Stimulated activated CD8-positive, alpha-beta memory T cell treated with anti-CD3 and anti-CD28 coated beads, Interleukin-2, amount 100 ng/mL, for 48 hours (primary cell): ENCODE measurements at regions not wholly inside any gene's neighbourhood (a gene's known extent, or its start where the extent isn't known, plus 50 kb on each side); places are given as distances from the start of the nearest gene placed in this dataset.
A peak's percentile ranks its signal among the peaks of the same experiment; 100 is the strongest.

Experiments used
- DNase-seq, 2 donors: peaks; one replicate each; pipeline ENCODE4 v3.0.0-alpha.2; 2020; ENCODE audit warnings: low read depth in 2 of 2

GRCh38 chr1:38336301-38336923 is 289.8 kb upstream of the POU3F1 start:
- DNase-seq = no peak

- peak in 1 of 2 donors; percentile 11 for DNase-seq
Measured at GRCh38 chr1:38334930-38335592, 288.5 kb upstream of the POU3F1 start.

DNA sequence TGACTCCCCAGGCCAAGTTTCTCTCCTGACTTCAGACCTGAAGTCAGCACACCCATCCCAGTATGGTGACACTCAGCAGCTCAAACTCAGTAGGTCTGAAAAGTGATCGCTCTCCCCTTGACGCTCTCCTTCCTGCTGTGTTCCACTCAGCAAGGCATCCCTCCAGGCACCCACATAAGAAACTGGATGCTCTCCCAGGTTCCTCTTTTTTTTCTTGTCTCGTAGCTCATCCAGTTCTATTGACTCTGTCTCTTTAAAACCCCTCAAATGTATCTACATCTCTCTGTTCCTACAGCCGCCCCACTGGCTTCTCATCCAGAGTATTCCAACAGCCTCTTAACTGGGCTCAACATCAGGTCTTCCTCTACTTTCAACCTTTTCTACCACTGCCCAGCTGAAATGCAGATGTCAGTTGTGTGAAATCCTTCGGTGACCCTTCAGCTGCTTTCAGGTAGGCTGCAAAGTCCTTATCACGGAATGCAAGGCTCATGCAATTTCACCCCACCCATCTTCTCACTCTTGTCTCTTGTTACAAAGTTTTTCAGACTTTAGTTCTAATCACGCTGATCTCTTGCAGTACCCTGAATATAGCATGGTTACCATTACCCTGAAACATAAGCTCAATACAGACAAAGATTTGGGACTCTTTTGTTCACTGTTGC is 286.2 kb upstream of the POU3F1 start:
- no peak for DNase-seq

GRCh38 chr1:38331496-38332210 is 285.1 kb upstream of the POU3F1 start:
- DNase-seq = no peak

- no peak for DNase-seq
Measured at GRCh38 chr1:38330799-38331198, 284.2 kb upstream of the POU3F1 start.

DNA sequence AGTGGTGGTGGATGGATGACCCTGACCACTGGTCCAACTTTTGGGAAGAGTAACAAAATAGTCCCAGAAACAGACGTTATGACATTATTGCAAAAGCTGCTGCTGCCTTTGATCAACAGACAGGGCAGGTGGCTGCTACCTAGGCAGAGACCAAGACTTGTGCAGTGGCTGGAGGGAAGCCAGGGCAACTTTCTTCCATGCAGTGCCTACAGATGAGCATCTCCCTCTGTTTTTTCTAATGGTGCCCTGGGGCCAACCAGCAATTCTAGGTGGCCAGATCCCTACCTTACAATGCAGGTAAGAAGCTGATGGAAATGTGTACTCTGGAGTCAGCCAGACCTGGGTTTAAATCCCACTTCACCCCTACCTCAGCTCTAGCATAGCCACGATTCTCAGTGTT is 283.1 kb upstream of the POU3F1 start:
- no peak for DNase-seq

- no peak for DNase-seq
Measured at GRCh38 chr1:38328278-38329035, 281.9 kb upstream of the POU3F1 start.

GRCh38 chr1:38327559-38327973 is 281.0 kb upstream of the POU3F1 start:
- DNase-seq = no peak

- no peak for DNase-seq
Measured at GRCh38 chr1:38326856-38327255, 280.3 kb upstream of the POU3F1 start.

DNA sequence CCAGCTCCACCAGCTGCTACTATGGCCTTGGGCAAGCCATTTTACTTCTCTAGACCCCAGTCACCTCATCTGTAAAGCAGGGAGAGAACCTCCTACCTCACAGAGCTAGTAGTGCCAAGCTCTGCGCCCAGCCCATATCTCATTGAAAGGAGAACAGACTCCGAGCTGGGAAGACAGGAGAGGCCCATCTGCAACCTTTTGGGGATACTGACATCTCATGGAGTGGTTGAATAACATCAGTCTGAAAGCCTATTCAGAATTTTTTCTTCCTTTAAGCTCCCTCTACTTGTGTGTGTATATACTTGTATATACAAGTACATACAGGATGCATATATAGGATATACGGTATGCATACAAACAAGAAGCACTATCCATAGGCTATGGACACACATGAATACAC is 279.5 kb upstream of the POU3F1 start:
- DNase-seq = no peak

DNA sequence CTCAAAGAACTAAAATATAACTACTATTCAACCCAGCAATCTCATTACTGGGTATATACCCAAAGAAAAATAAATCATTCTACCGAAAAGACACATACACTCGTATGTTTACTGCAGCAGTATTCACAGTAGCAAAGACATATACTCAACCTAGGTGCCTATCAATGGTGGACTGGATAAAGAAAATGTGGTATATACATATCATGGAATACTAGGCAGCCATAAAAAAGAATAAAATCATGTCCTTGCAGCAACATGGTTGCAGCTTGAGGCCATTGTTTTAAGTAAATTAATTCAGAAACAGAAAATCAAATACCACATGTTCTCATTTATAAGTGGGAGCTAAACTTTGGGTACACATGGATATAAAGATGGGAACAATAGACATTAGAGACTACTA is 266.2 kb upstream of the POU3F1 start:
- no peak for DNase-seq

DNA sequence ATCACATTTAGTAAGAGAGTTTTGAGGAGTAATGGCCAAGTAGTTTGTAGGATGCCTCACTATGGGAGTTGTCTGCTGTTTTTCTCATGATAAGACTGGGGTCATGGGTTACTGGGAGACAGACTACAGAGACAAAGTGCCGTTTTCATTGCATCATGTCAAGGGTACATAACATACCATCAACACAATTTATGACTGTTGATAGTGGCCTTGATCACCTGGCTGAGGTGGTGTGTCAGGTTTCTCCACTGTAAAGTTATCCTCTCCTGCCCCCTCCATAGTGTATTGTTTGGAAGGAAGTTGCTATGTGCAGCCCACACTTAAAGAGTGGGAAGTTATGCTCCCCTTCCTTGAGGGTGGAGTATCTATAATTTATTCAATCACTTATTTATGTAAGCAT is 263.5 kb upstream of the POU3F1 start:
- DNase-seq = no peak

- no peak for DNase-seq
Measured at GRCh38 chr1:38308780-38309179, 262.2 kb upstream of the POU3F1 start.

GRCh38 chr1:38305666-38306065 is 259.1 kb upstream of the POU3F1 start:
- DNase-seq = no peak

DNA sequence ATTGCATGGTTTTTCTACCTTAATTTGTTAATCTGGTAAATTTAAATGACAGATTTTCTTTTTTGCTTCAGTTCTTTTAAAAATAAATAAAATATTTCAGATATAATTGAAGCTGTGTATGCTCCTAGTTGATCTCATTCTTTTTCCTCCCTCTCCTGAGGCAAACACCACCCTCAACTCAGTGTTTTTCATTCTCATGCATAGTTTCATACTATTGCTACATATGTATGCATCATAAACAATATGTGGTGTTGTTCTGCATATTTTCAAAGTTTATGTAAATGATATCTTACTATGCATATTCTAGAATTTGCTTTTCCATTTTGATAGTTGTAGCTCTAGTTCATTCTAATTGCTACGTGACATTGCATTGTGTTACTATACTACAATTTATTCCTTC is 257.2 kb upstream of the POU3F1 start:
- no peak for DNase-seq

DNA sequence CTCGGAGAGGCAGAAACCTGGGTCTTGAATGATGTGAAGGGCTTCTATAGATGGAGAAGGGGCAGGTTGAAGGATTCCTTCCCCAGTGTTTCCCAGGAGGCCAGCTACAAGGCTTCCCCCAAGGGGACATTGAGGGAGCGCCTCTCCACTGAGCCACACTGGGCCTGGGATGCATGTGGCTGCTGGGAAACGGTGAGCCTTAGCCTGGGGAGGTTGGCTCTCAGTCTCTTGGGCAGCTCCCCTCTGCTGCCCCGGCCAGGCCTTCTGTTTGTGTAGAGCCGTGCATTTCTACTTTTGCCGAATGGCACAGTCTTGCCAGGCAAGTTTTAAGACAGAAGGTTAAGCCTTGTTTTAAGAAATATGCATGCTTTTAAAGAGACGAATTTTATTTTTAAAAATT is 254.4 kb upstream of the POU3F1 start:
- DNase-seq = no peak

- DNase-seq = no peak
Measured at GRCh38 chr1:38300616-38301015, 254.0 kb upstream of the POU3F1 start.

DNA sequence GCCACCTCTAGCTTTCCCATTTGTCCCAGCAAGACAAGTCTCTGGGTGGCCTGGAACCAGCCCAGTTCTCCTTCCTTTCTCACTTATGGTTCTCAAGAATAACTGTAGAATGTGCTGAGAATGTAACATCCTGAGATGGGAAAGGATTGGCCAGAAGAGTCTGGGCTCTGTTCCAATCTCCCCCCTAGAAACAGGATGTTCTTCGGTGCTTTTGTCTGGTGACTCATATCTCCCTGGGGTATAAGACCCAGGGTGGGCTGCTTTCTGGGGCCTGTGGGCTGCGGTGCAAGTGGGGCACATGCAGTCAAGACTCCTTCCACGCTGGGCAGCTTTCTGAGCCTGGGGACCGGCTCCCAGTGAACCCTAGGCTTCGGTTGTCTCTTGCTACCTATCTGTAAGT is 251.2 kb upstream of the POU3F1 start:
- no peak for DNase-seq

DNA sequence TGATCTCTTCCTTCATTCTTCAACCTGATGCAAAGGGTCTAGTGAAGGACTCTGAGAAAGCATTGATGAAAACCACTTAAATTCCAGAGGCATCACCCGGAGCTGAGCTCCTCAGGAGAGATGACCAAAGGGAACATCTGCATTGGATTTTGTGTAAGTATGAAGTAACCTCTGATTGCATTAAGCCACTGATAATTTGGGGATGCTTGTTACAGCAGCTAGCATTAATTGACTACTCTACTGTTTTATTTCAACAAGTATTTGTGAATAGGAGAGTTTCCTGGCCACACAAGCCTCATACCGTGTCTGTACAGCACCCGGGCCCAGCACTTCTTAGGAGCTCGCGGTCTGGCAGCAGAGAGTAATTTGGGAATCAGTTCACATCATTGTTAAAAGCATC is 250.7 kb upstream of the POU3F1 start:
- DNase-seq = no peak

DNA sequence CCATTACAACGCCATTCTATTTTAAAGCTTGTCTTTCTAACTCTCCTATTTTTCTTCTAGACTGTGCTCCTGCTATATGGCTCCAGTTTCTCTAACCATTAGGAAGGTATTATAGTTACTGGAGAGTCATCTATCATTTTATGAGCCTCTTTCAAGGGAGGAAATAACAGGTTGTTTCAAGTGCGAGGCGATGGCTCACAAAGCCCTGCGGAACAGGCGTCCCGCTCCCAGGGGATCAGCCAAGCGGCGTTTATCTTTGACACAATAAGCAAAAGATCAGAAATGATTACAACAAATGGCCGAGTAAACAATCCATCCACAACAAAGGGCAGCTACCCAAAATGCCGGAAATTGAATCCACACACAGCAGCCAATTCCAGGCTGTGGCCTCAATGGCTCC is 249.5 kb upstream of the POU3F1 start:
- DNase-seq = no peak

DNA sequence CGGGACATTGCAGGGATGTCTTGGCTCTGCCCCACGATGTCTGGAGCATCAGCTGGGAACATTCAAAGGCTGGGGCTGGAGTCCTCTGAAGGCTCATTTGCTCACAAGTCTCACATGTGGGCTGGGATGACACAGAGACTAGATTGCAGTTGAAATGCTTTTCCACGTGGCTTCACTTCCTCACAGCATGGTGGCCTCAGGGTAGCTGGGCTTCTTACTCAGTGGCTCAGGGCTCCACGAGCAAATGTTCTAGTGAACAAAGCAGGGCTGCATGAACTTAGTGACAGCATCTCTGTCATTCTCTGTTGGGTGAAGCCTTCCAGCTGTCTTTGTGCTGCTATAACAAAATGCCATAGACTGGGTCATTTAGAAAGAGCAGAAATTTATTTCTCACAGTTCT is 247.0 kb upstream of the POU3F1 start:
- no peak for DNase-seq

DNA sequence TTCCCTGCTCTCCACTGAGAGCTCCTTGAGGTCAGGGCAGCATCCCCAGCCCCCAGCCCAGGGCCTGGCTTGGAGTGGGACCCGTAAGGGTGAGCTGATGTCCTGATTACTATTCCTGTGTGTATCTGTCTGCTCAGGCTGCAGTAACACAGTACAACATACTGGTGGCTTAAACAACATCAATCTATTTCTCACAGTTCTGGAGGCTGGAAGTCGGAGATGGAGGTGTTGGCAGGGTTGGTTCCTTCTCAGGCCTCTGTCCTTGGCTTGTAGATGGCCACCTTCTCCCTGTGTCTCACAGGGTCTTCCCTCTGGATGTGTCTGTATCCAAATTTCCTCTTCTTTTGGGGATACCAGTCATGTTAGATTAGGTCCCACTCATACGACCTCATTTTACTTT is 246.4 kb upstream of the POU3F1 start:
- no peak for DNase-seq
